ENCODE measurements at regions not wholly inside any gene's neighbourhood (a gene's known extent, or its start where the extent isn't known, plus 50 kb on each side); places are given as distances from the start of the nearest gene placed in this dataset.

GRCh38 chr9:115625954-115626353 is 508.0 kb upstream of the TNC start:
- TF ChIP-seq CTCF (IDR thresholded peaks at IDR 0.05; ENCODE audit: low read depth, low read length, missing input control): no peak
- TF ChIP-seq YY1 (IDR thresholded peaks at IDR 0.05): no peak
- TF ChIP-seq ZBTB33 (IDR thresholded peaks at IDR 0.05): no peak
- no peak for TF ChIP-seq RAD21 (IDR thresholded peaks at IDR 0.05)
- no peak for TF ChIP-seq MAX (IDR thresholded peaks at IDR 0.05)
- no peak for TF ChIP-seq SP1 (IDR thresholded peaks at IDR 0.05)
- TF ChIP-seq GABPA (IDR thresholded peaks at IDR 0.05 in 1 of 2, conservative IDR thresholded peaks at IDR 0.05 in 1 of 2): no peak
- no peak for TF ChIP-seq EGR1 (IDR thresholded peaks at IDR 0.05; ENCODE audit: low read depth in 2 of 2)
- TF ChIP-seq FOXA2 (IDR thresholded peaks at IDR 0.05): no peak
- TF ChIP-seq FOXA1 (IDR thresholded peaks at IDR 0.05): no peak
- no peak for TF ChIP-seq RXRA (IDR thresholded peaks at IDR 0.05)
- no peak for TF ChIP-seq JUND (IDR thresholded peaks at IDR 0.05)

All from liver (tissue), 3 donors.